Osteocyte (in vitro differentiated cells): ENCODE measurements at regions not wholly inside any gene's neighbourhood (a gene's known extent, or its start where the extent isn't known, plus 50 kb on each side); places are given as distances from the start of the nearest gene placed in this dataset.
"Not testable (repeated sequence)": the region's sequence is repeated elsewhere in the genome, so short reads cannot be mapped to it uniquely, and the experiment has no call there.

Source experiments
- DNase-seq: peaks from one replicate; pipeline ENCODE4 v3.0.0; 2021; ENCODE audit warnings: mixed read lengths; ENCODE audit not compliant: unreplicated experiment; ENCODE audit errors: extremely low spot score
- H3K27ac Mint-ChIP-seq: one replicate; pipeline ENCODE4 v1.8.0; 2021; ENCODE audit warnings: mild to moderate bottlenecking, mixed read lengths; ENCODE audit not compliant: unreplicated experiment
- H3K27me3 Mint-ChIP-seq: one replicate; pipeline ENCODE4 v1.8.0; 2021; ENCODE audit warnings: mixed read lengths; ENCODE audit not compliant: unreplicated experiment
- H3K36me3 Mint-ChIP-seq: one replicate; pipeline ENCODE4 v1.8.0; 2021; ENCODE audit warnings: mixed read lengths; ENCODE audit not compliant: unreplicated experiment
- H3K4me1 Mint-ChIP-seq: one replicate; pipeline ENCODE4 v1.8.0; 2021; ENCODE audit warnings: mixed read lengths; ENCODE audit not compliant: unreplicated experiment
- H3K4me3 Mint-ChIP-seq: one replicate; pipeline ENCODE4 v1.8.0; 2021; ENCODE audit warnings: mild to moderate bottlenecking, moderate library complexity, mixed read lengths; ENCODE audit not compliant: unreplicated experiment
- H3K9me3 Mint-ChIP-seq: one replicate; pipeline ENCODE4 v1.8.0; 2021; ENCODE audit warnings: mixed read lengths; ENCODE audit not compliant: unreplicated experiment
- TF ChIP-seq, protein P1 (sequence below): fragments of 200-600 bp; sonication (generic); IDR thresholded peaks from 2 replicates; pipeline ENCODE4 v1.5.0; 2021; ENCODE audit warnings: antibody characterized with exemption, mild to moderate bottlenecking, moderate library complexity

DNA sequence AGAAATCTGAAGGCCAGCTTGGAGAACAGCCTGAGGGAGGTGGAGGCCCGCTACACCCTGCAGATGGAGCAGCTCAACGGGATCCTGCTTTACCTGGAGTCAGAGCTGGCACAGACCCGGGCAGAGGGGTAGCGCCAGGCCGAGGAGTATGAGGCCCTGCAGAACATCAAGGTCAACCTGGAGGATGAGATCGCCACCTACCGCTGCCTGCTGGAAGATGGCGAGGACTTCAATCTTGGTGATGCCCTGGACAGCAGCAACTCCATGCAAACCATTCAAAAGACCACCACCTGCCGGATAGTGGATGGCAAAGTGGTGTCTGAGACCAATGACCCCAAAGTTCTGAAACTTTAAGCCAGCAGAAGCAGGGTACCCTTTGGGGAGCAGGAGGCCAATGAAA is 318.4 kb downstream of the ZFHX3 start:
- not testable (repeated sequence) for H3K27me3 Mint-ChIP-seq, DNase-seq, H3K36me3 Mint-ChIP-seq, H3K4me3 Mint-ChIP-seq, H3K27ac Mint-ChIP-seq
- peaks cover 22% of the 10 kb centered on the region for H3K4me1 Mint-ChIP-seq
- H3K9me3 Mint-ChIP-seq, result peaks cover 20% of the 10 kb centered on the region

DNA sequence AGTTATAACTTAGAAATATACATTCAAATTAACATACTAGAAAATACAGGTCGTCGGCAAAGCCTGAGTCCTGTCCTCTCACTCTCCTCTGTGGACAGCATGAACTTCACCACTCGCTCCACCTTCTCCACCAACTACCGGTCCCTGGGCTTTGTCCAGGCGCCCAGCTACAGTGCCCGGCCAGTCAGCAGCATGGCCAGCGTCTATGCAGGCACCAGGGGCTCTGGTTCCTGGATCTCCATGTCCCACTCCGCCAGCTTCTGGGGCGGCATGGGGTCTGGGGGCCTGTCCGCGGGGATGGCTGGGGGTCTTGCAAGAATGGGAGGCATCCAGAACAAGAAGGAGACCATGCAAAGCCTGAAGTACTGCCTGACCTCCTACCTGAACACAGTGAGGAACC is 319.4 kb downstream of the ZFHX3 start:
- Mint-ChIP-seq H3K27me3 (no peaks in the 10 kb centered on the region), H3K36me3 (no peaks in the 10 kb centered on the region), H3K9me3 (peaks cover 10% of the 10 kb centered on the region), H3K27ac (no peak overlapping the region), H3K4me3 (no peak overlapping the region), H3K4me1 (peaks cover 22% of the 10 kb centered on the region)
- no peak for DNase-seq
- TF ChIP-seq, protein P1, sequence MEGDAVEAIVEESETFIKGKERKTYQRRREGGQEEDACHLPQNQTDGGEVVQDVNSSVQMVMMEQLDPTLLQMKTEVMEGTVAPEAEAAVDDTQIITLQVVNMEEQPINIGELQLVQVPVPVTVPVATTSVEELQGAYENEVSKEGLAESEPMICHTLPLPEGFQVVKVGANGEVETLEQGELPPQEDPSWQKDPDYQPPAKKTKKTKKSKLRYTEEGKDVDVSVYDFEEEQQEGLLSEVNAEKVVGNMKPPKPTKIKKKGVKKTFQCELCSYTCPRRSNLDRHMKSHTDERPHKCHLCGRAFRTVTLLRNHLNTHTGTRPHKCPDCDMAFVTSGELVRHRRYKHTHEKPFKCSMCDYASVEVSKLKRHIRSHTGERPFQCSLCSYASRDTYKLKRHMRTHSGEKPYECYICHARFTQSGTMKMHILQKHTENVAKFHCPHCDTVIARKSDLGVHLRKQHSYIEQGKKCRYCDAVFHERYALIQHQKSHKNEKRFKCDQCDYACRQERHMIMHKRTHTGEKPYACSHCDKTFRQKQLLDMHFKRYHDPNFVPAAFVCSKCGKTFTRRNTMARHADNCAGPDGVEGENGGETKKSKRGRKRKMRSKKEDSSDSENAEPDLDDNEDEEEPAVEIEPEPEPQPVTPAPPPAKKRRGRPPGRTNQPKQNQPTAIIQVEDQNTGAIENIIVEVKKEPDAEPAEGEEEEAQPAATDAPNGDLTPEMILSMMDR, result no peak

DNA sequence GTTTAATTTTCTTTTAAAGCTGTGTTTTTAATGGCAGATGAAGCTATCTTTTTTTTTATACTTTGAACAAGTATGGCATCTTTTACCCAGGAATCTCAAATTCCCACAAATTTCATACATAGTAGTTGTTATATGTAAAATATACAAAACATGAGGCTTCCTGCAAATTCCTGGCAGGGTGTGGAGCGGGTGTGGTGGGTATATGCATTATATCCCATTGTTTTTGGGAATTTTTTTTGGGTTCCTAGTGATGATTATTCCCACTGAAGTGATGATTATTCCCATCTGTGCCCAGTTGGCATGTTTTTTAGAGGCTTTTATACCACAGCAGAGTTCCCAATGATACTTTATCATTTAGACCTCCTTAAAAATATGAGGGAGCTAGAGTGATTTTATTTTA is 320.4 kb downstream of the ZFHX3 start:
- no peak for DNase-seq
- Mint-ChIP-seq H3K36me3 (no peaks in the 10 kb centered on the region), H3K4me3 (no peak overlapping the region), H3K27ac (peak overlapping the region; percentile 11), H3K4me1 (peaks cover 22% of the 10 kb centered on the region), H3K27me3 (no peaks in the 10 kb centered on the region), H3K9me3 (peaks cover 7% of the 10 kb centered on the region)
- TF ChIP-seq, protein P1, result no peak

GRCh38 chr16:72725643-72726042 is 322.3 kb downstream of the ZFHX3 start:
- H3K27me3 Mint-ChIP-seq, result no peaks in the 10 kb centered on the region
- no peak overlapping the region for H3K4me3 Mint-ChIP-seq
- H3K36me3 Mint-ChIP-seq, result no peaks in the 10 kb centered on the region
- no peaks in the 10 kb centered on the region for H3K9me3 Mint-ChIP-seq
- peaks cover 22% of the 10 kb centered on the region for H3K4me1 Mint-ChIP-seq
- DNase-seq, result no peak
- H3K27ac Mint-ChIP-seq, result no peak overlapping the region
- TF ChIP-seq, protein P1, result no peak

DNA sequence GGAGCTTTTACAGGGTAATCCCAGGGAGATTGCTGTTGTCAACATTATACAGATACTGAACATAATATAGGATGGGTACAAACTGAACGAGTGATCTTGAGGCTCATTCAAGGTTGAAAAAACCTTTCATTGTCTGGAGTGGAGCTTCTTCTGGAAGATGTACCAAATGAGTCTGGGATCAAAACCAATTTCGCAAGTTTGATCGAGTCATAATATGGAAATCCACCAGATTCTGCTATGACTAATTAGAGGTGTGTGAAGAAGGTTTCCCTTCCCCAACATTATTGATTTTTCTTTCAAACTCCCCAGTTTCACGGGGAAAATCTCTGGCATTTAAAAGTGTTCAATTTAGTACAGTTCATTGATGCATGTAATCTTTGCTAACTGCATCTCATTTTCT is 324.1 kb downstream of the ZFHX3 start:
- Mint-ChIP-seq H3K4me3 (no peak overlapping the region), H3K27ac (no peak overlapping the region), H3K36me3 (no peaks in the 10 kb centered on the region), H3K9me3 (no peaks in the 10 kb centered on the region), H3K27me3 (no peaks in the 10 kb centered on the region), H3K4me1 (peaks cover 22% of the 10 kb centered on the region)
- TF ChIP-seq, protein P1, result no peak
- no peak for DNase-seq

- H3K27ac Mint-ChIP-seq, result no peak overlapping the region
- no peak for DNase-seq
- peaks cover 14% of the 10 kb centered on the region for H3K4me1 Mint-ChIP-seq
- no peaks in the 10 kb centered on the region for H3K27me3 Mint-ChIP-seq
- H3K4me3 Mint-ChIP-seq, result no peak overlapping the region
- TF ChIP-seq, protein P1, result no peak
- H3K36me3 Mint-ChIP-seq, result no peaks in the 10 kb centered on the region
- H3K9me3 Mint-ChIP-seq, result no peaks in the 10 kb centered on the region
Observed at GRCh38 chr16:72722552-72722951, 325.4 kb downstream of the ZFHX3 start.
